Epithelial cell of prostate (primary cell): ENCODE measurements at regions not wholly inside any gene's neighbourhood (a gene's known extent, or its start where the extent isn't known, plus 50 kb on each side); places are given as distances from the start of the nearest gene placed in this dataset.

Source experiments
- DNase-seq: peaks from one replicate; pipeline ENCODE4 v3.0.0-alpha.2; 2011; ENCODE audit warnings: low read depth, low spot score
- H3K27ac ChIP-seq: fragments of 450-650 bp; 2 replicates; pipeline ENCODE4 v1.5.1; 2017; ENCODE audit warnings: mild to moderate bottlenecking

GRCh38 chr18:78830161-78830560, 149.5 kb upstream of the SALL3 start:
- DNase-seq, result no peak

GRCh38 chr18:78830826-78831225, 148.8 kb upstream of the SALL3 start:
- DNase-seq, result no peak
- H3K27ac ChIP-seq, result no peak overlapping the region

More at GRCh38 chr18:78830161-78830560, 149.5 kb upstream of the SALL3 start:
- no peak overlapping the region for H3K27ac ChIP-seq

GRCh38 chr18:78831603-78832002, 148.0 kb upstream of the SALL3 start:
- no peak for DNase-seq

GRCh38 chr18:78833833-78834232, 145.8 kb upstream of the SALL3 start:
- no peak for DNase-seq
- H3K27ac ChIP-seq, result no peak overlapping the region

More at GRCh38 chr18:78831603-78832002, 148.0 kb upstream of the SALL3 start:
- H3K27ac ChIP-seq, result no peak overlapping the region

- no peak overlapping the region for H3K27ac ChIP-seq
- DNase-seq, result no peak
These were observed 142.8 kb upstream of the SALL3 start for GRCh38 chr18:78836838-78837237.

- H3K27ac ChIP-seq, result no peak overlapping the region
- DNase-seq, result no peak
These were observed 141.9 kb upstream of the SALL3 start for GRCh38 chr18:78837754-78838153.

GRCh38 chr18:78838183-78838582, 141.4 kb upstream of the SALL3 start:
- no peak for DNase-seq
- H3K27ac ChIP-seq, result no peak overlapping the region

GRCh38 chr18:78849046-78849445, 130.6 kb upstream of the SALL3 start:
- DNase-seq, result no peak

GRCh38 chr18:78849458-78849857, 130.2 kb upstream of the SALL3 start:
- DNase-seq, result no peak
- no peak overlapping the region for H3K27ac ChIP-seq

More at GRCh38 chr18:78849046-78849445, 130.6 kb upstream of the SALL3 start:
- no peak overlapping the region for H3K27ac ChIP-seq

GRCh38 chr18:78853341-78853740, 126.3 kb upstream of the SALL3 start:
- DNase-seq, result no peak
- H3K27ac ChIP-seq, result no peak overlapping the region

GRCh38 chr18:78855188-78855587, 124.4 kb upstream of the SALL3 start:
- DNase-seq, result no peak
- H3K27ac ChIP-seq, result no peak overlapping the region

- no peak for DNase-seq
- H3K27ac ChIP-seq, result no peak overlapping the region
These were observed 122.9 kb upstream of the SALL3 start for GRCh38 chr18:78856569-78857313.

- no peak overlapping the region for H3K27ac ChIP-seq
- DNase-seq, result no peak
These were observed 122.1 kb upstream of the SALL3 start for GRCh38 chr18:78857314-78858150.

GRCh38 chr18:78859686-78860085, 119.9 kb upstream of the SALL3 start:
- no peak for DNase-seq
- H3K27ac ChIP-seq, result no peak overlapping the region

GRCh38 chr18:78860117-78860516, 119.5 kb upstream of the SALL3 start:
- no peak overlapping the region for H3K27ac ChIP-seq

GRCh38 chr18:78861116-78861515, 118.5 kb upstream of the SALL3 start:
- no peak for DNase-seq

More at GRCh38 chr18:78860117-78860516, 119.5 kb upstream of the SALL3 start:
- DNase-seq, result no peak

GRCh38 chr18:78861706-78862105, 117.9 kb upstream of the SALL3 start:
- no peak overlapping the region for H3K27ac ChIP-seq

More at GRCh38 chr18:78861116-78861515, 118.5 kb upstream of the SALL3 start:
- no peak overlapping the region for H3K27ac ChIP-seq

GRCh38 chr18:78862395-78862794, 117.2 kb upstream of the SALL3 start:
- no peak for DNase-seq
- H3K27ac ChIP-seq, result no peak overlapping the region

More at GRCh38 chr18:78861706-78862105, 117.9 kb upstream of the SALL3 start:
- no peak for DNase-seq

- H3K27ac ChIP-seq, result no peak overlapping the region
- DNase-seq, result no peak
These were observed 114.5 kb upstream of the SALL3 start for GRCh38 chr18:78865056-78865598.

- DNase-seq, result no peak
- H3K27ac ChIP-seq, result no peak overlapping the region
These were observed 113.8 kb upstream of the SALL3 start for GRCh38 chr18:78865771-78866310.

- DNase-seq, result no peak
- no peak overlapping the region for H3K27ac ChIP-seq
These were observed 112.5 kb upstream of the SALL3 start for GRCh38 chr18:78867131-78867530.
